ENCODE measurements at regions not wholly inside any gene's neighbourhood (a gene's known extent, or its start where the extent isn't known, plus 50 kb on each side); places are given as distances from the start of the nearest gene placed in this dataset.
A peak's percentile ranks its signal among the peaks of the same experiment; 100 is the strongest.

DNA sequence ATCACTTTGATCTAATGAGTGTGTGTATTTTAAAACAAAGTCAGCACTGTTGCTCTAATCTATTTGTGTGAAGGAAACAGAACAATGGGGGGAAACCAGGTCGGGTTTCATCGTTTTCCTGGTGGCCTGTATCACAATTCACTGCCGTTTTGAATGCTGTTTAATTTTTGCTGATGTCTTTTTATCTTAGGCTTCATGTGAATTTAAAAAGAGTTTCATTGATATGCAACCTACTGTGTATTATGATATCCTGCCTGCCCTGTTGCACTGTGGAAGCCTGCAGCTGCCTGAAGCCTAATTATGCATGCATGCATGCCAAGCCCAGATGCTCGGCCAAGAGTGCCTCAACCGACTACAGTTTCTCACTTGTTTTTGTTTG lies 307.5 kb downstream of the ZNF608 start:
- H3K27me3 ChIP-seq (ENCODE audit: control insufficient read depth, insufficient read depth, low read length) = no peaks in the 10 kb centered on the region
- DNase-seq = peak; percentile 67
- no peaks in the 10 kb centered on the region for H3K36me3 ChIP-seq (ENCODE audit: control insufficient read depth, insufficient read depth, low read length)
- WGBS (ENCODE audit: insufficient coverage) = 47% methylated on average over 3 of the region's 5 CpGs
- peaks cover 4% of the 10 kb centered on the region for H3K9me3 ChIP-seq (replicated peaks; ENCODE audit: control insufficient read depth, low read depth, low read length)
- H3K27ac ChIP-seq (ENCODE audit: low read length) = no peak overlapping the region
- peaks cover 8% of the 10 kb centered on the region for H3K4me1 ChIP-seq (ENCODE audit: control insufficient read depth, insufficient read depth, low read length)
- H3K4me3 ChIP-seq (ENCODE audit: low read length) = no peak overlapping the region

DNA sequence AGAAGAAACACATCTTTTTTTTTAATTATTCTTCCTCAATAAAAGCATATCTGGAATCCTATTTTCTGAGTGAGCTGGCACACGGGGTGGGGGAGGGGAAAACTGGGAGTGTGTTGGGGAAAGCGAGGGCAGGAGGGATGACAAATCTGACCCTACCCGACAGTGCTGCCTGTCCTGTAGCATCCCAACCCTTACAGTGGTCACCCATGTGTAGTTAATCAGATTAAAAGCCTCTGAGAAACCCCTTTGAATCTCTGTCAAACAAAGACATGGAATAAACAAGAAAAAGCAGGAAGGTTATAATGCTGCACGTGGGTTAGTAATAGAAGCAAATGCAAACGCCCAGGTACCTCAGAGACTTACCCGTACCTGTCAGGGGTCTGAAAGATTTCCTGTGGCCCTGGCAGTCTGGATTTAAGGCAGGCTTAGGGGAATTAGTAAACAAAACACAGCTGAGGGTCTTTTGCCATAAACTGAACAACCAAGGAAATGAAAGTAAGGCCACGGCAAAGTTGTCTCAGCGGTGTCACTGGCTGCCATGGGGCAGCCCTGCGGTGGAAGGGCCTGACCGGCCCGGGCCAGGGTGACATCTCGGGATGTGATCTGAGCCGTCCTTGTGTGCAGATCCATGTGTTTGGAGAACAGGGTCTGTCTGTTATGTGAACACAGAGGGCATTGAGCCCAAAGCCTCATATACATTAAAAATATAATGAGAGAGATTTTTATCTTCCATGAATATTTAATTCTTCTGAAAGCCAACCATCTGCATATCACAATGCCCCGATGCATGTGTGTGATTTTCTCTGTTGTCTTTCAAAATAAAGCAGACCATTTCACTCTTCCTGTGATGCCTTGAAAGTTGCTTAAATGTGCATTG lies 308.2 kb downstream of the ZNF608 start:
- no peak overlapping the region for H3K27ac ChIP-seq (ENCODE audit: low read length)

DNA sequence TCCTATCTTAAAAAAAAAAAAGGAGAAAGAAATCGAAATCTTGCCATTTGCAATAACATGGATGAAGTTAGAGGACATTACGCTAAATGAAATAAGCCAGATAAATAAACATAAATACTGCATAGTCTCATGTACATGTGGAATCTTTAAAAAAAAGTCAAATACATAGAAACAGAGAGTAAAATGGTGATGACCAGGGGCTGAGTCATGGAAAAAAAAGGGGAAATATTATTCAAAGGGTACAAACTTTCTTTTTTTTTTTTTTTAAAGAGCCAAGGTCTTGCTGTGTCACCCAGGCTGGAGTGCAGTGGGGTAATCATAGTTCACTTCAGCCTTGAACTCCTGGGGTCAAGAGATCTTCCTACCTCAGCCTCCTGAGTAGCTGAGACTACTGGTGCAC lies 310.1 kb downstream of the ZNF608 start:
- no CpG with 5 or more reads among the region's 2 CpGs for WGBS (ENCODE audit: insufficient coverage)
- Histone ChIP-seq H3K9me3 (replicated peaks; ENCODE audit: control insufficient read depth, low read depth, low read length) (peaks cover 4% of the 10 kb centered on the region), H3K4me1 (ENCODE audit: control insufficient read depth, insufficient read depth, low read length) (peaks cover 8% of the 10 kb centered on the region), H3K27ac (ENCODE audit: low read length) (no peak overlapping the region), H3K27me3 (ENCODE audit: control insufficient read depth, insufficient read depth, low read length) (no peaks in the 10 kb centered on the region), H3K4me3 (ENCODE audit: low read length) (no peak overlapping the region), H3K36me3 (ENCODE audit: control insufficient read depth, insufficient read depth, low read length) (no peaks in the 10 kb centered on the region)
- no peak for DNase-seq

More for the DNA sequence above, 308.2 kb downstream of the ZNF608 start:
- no peaks in the 10 kb centered on the region for H3K36me3 ChIP-seq (ENCODE audit: control insufficient read depth, insufficient read depth, low read length)
- no peak for DNase-seq
- peaks cover 8% of the 10 kb centered on the region for H3K4me1 ChIP-seq (ENCODE audit: control insufficient read depth, insufficient read depth, low read length)
- peaks cover 4% of the 10 kb centered on the region for H3K9me3 ChIP-seq (replicated peaks; ENCODE audit: control insufficient read depth, low read depth, low read length)
- 51% methylated on average over 4 of the region's 14 CpGs for WGBS (ENCODE audit: insufficient coverage)
- H3K4me3 ChIP-seq (ENCODE audit: low read length) = no peak overlapping the region
- no peaks in the 10 kb centered on the region for H3K27me3 ChIP-seq (ENCODE audit: control insufficient read depth, insufficient read depth, low read length)

DNA sequence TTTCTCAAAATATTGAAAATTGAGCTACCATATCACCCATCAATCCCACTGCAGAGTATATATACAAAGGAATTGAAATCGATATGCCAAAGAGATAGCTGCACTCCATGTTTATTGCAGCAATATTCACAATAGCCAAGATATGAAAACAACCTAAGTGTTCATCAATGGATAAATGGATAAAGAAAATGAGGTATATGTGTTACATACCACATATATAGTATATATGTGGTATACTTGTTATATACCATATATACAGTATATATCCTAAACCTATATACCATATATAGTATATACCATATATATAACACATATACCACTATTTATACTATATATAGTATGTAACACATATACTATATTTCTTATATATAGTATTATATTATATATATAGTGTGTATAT lies 313.3 kb downstream of the ZNF608 start:
- no CpG with 5 or more reads among the region's 1 CpG for WGBS (ENCODE audit: insufficient coverage)
- Histone ChIP-seq H3K27me3 (ENCODE audit: control insufficient read depth, insufficient read depth, low read length) (no peaks in the 10 kb centered on the region), H3K4me1 (ENCODE audit: control insufficient read depth, insufficient read depth, low read length) (no peaks in the 10 kb centered on the region), H3K36me3 (ENCODE audit: control insufficient read depth, insufficient read depth, low read length) (no peaks in the 10 kb centered on the region), H3K9me3 (replicated peaks; ENCODE audit: control insufficient read depth, low read depth, low read length) (peaks cover 4% of the 10 kb centered on the region), H3K4me3 (ENCODE audit: low read length) (no peak overlapping the region), H3K27ac (ENCODE audit: low read length) (no peak overlapping the region)
- DNase-seq = no peak

DNA sequence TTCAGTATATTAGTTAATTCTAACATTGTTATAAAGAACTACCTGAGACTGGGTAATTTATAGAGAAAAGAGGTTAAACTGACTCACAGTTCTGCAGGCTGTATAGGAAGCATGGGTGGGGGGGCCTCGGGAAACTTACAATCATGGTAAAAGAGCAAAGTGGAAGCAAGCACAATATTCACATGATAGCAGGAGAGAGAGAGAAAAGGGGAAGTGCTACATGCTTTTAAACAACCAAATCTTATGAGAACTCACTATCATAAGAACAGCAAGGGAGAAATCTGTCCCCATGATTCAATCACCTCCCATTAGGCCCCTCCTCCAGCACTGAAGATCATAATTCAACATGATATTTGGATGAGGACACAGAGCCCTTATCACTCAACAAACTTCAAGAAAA lies 324.9 kb downstream of the ZNF608 start:
- no peaks in the 10 kb centered on the region for H3K36me3 ChIP-seq (ENCODE audit: control insufficient read depth, insufficient read depth, low read length)
- no peak overlapping the region for H3K4me3 ChIP-seq (ENCODE audit: low read length)
- no peaks in the 10 kb centered on the region for H3K4me1 ChIP-seq (ENCODE audit: control insufficient read depth, insufficient read depth, low read length)
- no peak for DNase-seq
- H3K9me3 ChIP-seq (replicated peaks; ENCODE audit: control insufficient read depth, low read depth, low read length) = peaks cover 4% of the 10 kb centered on the region
- H3K27ac ChIP-seq (ENCODE audit: low read length) = no peak overlapping the region
- WGBS (ENCODE audit: insufficient coverage) = no CpG with 5 or more reads among the region's 1 CpG
- no peaks in the 10 kb centered on the region for H3K27me3 ChIP-seq (ENCODE audit: control insufficient read depth, insufficient read depth, low read length)

DNA sequence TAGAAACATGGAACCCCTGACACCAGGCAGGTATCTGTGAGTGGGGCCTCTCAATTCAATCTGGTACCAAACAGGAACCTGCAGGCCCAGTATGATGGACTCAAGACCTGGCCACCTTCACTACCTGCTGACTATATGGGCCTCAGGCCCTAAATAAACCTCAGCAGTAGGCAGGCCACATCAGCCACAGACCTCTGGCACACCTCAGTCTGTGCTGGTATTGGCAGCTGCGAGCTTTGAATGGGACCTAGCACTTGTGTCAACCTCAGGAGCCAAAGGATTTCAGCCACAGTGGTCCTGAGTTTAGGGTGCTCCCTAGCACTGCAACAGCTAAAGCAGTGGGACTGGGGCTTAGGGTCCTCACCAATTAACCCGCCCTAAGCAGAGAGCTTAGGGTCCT lies 325.5 kb downstream of the ZNF608 start:
- H3K4me1 ChIP-seq (ENCODE audit: control insufficient read depth, insufficient read depth, low read length) = peaks cover 3% of the 10 kb centered on the region
- WGBS (ENCODE audit: insufficient coverage) = no CpG with 5 or more reads among the region's 2 CpGs
- no peak overlapping the region for H3K27ac ChIP-seq (ENCODE audit: low read length)

DNA sequence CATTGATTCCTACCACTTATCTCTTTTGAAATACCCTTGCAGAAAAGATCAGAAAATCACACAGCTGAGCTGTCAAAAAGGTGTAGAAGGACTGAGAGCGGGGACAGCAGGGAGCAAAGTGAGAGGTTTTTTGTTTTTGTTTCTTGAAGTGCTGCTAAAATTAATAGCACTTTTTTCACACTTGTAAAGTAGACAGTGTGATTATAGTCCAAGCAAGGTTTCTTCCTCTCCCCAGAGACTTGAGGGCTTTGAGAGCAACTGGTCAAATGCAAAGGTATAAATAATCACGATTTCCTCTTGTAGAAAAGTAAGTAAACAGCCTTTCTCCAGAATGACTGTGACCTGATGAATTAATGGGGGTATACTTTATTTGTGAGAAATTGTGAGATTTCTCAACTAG lies 326.9 kb downstream of the ZNF608 start:
- H3K9me3 ChIP-seq (replicated peaks; ENCODE audit: control insufficient read depth, low read depth, low read length) = peaks cover 4% of the 10 kb centered on the region
- no peak overlapping the region for H3K27ac ChIP-seq (ENCODE audit: low read length)
- no peak overlapping the region for H3K4me3 ChIP-seq (ENCODE audit: low read length)
- no CpG with 5 or more reads among the region's 2 CpGs for WGBS (ENCODE audit: insufficient coverage)
- H3K27me3 ChIP-seq (ENCODE audit: control insufficient read depth, insufficient read depth, low read length) = no peaks in the 10 kb centered on the region
- DNase-seq = no peak
- peaks cover 3% of the 10 kb centered on the region for H3K4me1 ChIP-seq (ENCODE audit: control insufficient read depth, insufficient read depth, low read length)
- no peaks in the 10 kb centered on the region for H3K36me3 ChIP-seq (ENCODE audit: control insufficient read depth, insufficient read depth, low read length)

More for the DNA sequence above, 325.5 kb downstream of the ZNF608 start:
- DNase-seq = no peak
- Histone ChIP-seq H3K4me3 (ENCODE audit: low read length) (no peak overlapping the region), H3K27me3 (ENCODE audit: control insufficient read depth, insufficient read depth, low read length) (no peaks in the 10 kb centered on the region), H3K36me3 (ENCODE audit: control insufficient read depth, insufficient read depth, low read length) (no peaks in the 10 kb centered on the region), H3K9me3 (replicated peaks; ENCODE audit: control insufficient read depth, low read depth, low read length) (peaks cover 4% of the 10 kb centered on the region)

DNA sequence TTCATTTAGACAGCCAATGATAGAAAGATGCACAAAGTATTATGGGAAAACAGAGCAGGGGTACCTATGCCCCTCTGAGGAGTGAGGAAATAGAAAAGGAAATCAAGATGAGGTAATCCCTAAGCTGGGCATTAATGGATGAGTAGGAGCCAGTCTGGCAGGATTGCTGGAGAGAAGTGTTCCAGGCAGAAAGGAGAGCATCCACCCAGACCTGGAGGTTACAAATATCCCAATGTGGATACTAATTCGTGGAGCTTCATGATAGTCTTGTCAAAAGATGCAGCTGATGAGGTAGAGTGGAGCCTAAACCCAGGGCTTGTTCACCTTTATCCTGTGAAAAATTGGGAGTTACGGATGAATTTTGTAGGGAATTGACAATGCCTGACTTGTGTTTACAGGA lies 328.0 kb downstream of the ZNF608 start:
- H3K4me3 ChIP-seq (ENCODE audit: low read length) = no peak overlapping the region
- WGBS (ENCODE audit: insufficient coverage) = 95% methylated on average over 2 of the region's 2 CpGs
- DNase-seq = no peak
- H3K27ac ChIP-seq (ENCODE audit: low read length) = no peak overlapping the region
- no peaks in the 10 kb centered on the region for H3K36me3 ChIP-seq (ENCODE audit: control insufficient read depth, insufficient read depth, low read length)
- peaks cover 3% of the 10 kb centered on the region for H3K4me1 ChIP-seq (ENCODE audit: control insufficient read depth, insufficient read depth, low read length)
- H3K27me3 ChIP-seq (ENCODE audit: control insufficient read depth, insufficient read depth, low read length) = no peaks in the 10 kb centered on the region
- peaks cover under 1% of the 10 kb centered on the region for H3K9me3 ChIP-seq (replicated peaks; ENCODE audit: control insufficient read depth, low read depth, low read length)

DNA sequence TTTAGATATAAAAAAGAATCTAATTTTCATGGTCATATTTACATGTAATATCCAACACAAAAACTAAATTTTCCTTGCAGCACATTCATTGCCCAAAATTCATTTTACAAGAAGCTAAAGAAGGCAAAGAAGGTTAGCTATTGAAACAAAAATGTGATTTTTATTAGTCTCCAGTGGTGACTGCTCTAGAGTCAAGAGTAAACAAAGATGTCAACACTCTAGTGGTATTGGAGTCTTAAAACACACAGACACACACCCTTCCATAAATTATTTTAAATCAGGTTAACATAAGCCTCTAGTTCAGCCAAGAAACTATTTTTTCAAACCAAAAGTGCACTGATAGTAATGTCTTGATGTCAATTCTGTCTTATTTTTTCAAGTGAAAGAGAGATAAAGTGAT lies 329.2 kb downstream of the ZNF608 start:
- no peak overlapping the region for H3K4me3 ChIP-seq (ENCODE audit: low read length)
- DNase-seq = peak; percentile 85

DNA sequence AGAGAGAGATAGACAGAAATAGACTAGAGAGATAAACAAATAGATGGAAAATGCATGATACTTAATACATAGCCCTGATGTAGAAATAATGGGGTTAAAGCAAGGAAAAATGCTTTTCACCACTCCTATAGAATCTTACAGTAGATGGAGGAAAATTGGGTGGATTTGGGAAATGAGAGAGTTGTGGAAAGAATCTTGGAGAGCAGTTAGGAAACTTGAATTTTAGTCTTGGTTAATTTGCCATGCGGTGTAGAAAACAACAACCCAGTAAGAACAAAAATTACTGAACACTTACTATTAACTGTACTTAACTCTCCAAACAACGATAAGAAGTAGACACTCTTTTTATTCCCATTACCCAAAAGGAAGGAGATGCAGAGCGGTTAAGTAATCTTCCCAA lies 329.8 kb downstream of the ZNF608 start:
- Histone ChIP-seq H3K9me3 (replicated peaks; ENCODE audit: control insufficient read depth, low read depth, low read length) (no peaks in the 10 kb centered on the region), H3K4me1 (ENCODE audit: control insufficient read depth, insufficient read depth, low read length) (peaks cover 3% of the 10 kb centered on the region), H3K4me3 (ENCODE audit: low read length) (no peak overlapping the region), H3K36me3 (ENCODE audit: control insufficient read depth, insufficient read depth, low read length) (no peaks in the 10 kb centered on the region), H3K27me3 (ENCODE audit: control insufficient read depth, insufficient read depth, low read length) (no peaks in the 10 kb centered on the region), H3K27ac (ENCODE audit: low read length) (no peak overlapping the region)
- WGBS (ENCODE audit: insufficient coverage) = no CpG with 5 or more reads among the region's 3 CpGs
- DNase-seq = peak; percentile 62

More for the DNA sequence above, 329.2 kb downstream of the ZNF608 start:
- Histone ChIP-seq H3K27me3 (ENCODE audit: control insufficient read depth, insufficient read depth, low read length) (no peaks in the 10 kb centered on the region), H3K27ac (ENCODE audit: low read length) (no peak overlapping the region), H3K4me1 (ENCODE audit: control insufficient read depth, insufficient read depth, low read length) (peaks cover 3% of the 10 kb centered on the region), H3K36me3 (ENCODE audit: control insufficient read depth, insufficient read depth, low read length) (no peaks in the 10 kb centered on the region), H3K9me3 (replicated peaks; ENCODE audit: control insufficient read depth, low read depth, low read length) (no peaks in the 10 kb centered on the region)

Data from muscle of leg (tissue), 3 donors.